IPS DF 6.9 (cell line): ENCODE measurements at regions not wholly inside any gene's neighbourhood (a gene's known extent, or its start where the extent isn't known, plus 50 kb on each side); places are given as distances from the start of the nearest gene placed in this dataset.

Source experiments
- DNase-seq: peaks from one replicate; pipeline ENCODE4 v3.0.0-alpha.2; 2013; ENCODE audit warnings: low read depth, low spot score
- H3K27ac ChIP-seq: one replicate; pipeline ENCODE4 v1.5.1; 2013; ENCODE audit warnings: low read length, control low read depth
- H3K27me3 ChIP-seq: 2 replicates; pipeline ENCODE4 v1.6.1; 2013; ENCODE audit warnings: mild to moderate bottlenecking, low read length; ENCODE audit not compliant: control insufficient read depth, insufficient read depth
- H3K36me3 ChIP-seq: 2 replicates; pipeline ENCODE4 v1.6.1; 2013; ENCODE audit warnings: low read length; ENCODE audit not compliant: control insufficient read depth, insufficient read depth
- H3K4me1 ChIP-seq: 2 replicates; pipeline ENCODE4 v1.6.1; 2013; ENCODE audit warnings: low read length; ENCODE audit not compliant: control insufficient read depth, insufficient read depth
- H3K4me3 ChIP-seq: 2 replicates; pipeline ENCODE4 v1.5.1; 2013; ENCODE audit warnings: mild to moderate bottlenecking, low read length
- H3K9me3 ChIP-seq: 2 replicates; pipeline ENCODE4 v1.6.1; 2013; ENCODE audit warnings: low read length, inconsistent platforms; ENCODE audit not compliant: control insufficient read depth, insufficient read depth
- WGBS: extraction: QIAGEN DNeasy Blood & Tissue Kit; methylation state at CpG from one replicate; pipeline ENCODE4 v1.1.7; 2013; ENCODE audit warnings: mixed read lengths, missing lambda C conversion rate; ENCODE audit not compliant: insufficient read length, insufficient coverage; 5-methylcytosine and 5-hydroxymethylcytosine counted together

GRCh38 chr13:34405410-34406181 is 536.5 kb upstream of the NBEA start:
- WGBS, result no CpG with 5 or more reads among the region's 4 CpGs

GRCh38 chr13:34408640-34409039 is 533.4 kb upstream of the NBEA start:
- H3K36me3 ChIP-seq, result no peaks in the 10 kb centered on the region
- H3K4me3 ChIP-seq, result no peak overlapping the region
- no peak for DNase-seq
- H3K27me3 ChIP-seq, result no peaks in the 10 kb centered on the region
- no peaks in the 10 kb centered on the region for H3K9me3 ChIP-seq
- WGBS, result no CpG with 5 or more reads among the region's 2 CpGs
- no peak overlapping the region for H3K27ac ChIP-seq
- H3K4me1 ChIP-seq, result no peaks in the 10 kb centered on the region

More at GRCh38 chr13:34405410-34406181, 536.5 kb upstream of the NBEA start:
- Histone ChIP-seq H3K9me3 (no peaks in the 10 kb centered on the region), H3K4me3 (no peak overlapping the region), H3K27ac (no peak overlapping the region), H3K27me3 (no peaks in the 10 kb centered on the region), H3K36me3 (no peaks in the 10 kb centered on the region), H3K4me1 (no peaks in the 10 kb centered on the region)
- no peak for DNase-seq

- Histone ChIP-seq H3K4me3 (no peak overlapping the region), H3K27ac (no peak overlapping the region), H3K27me3 (no peaks in the 10 kb centered on the region), H3K9me3 (no peaks in the 10 kb centered on the region), H3K4me1 (no peaks in the 10 kb centered on the region), H3K36me3 (no peaks in the 10 kb centered on the region)
- no CpG with 5 or more reads among the region's 7 CpGs for WGBS
- DNase-seq, result no peak
Measured at GRCh38 chr13:34409496-34410182, 532.4 kb upstream of the NBEA start.

- DNase-seq, result no peak
- WGBS, result no CpG with 5 or more reads among the region's 4 CpGs
- H3K27ac ChIP-seq, result no peak overlapping the region
- no peaks in the 10 kb centered on the region for H3K9me3 ChIP-seq
- no peaks in the 10 kb centered on the region for H3K4me1 ChIP-seq
- H3K36me3 ChIP-seq, result no peaks in the 10 kb centered on the region
- no peaks in the 10 kb centered on the region for H3K27me3 ChIP-seq
- no peak overlapping the region for H3K4me3 ChIP-seq
Measured at GRCh38 chr13:34410678-34411077, 531.4 kb upstream of the NBEA start.

GRCh38 chr13:34411177-34411576 is 530.9 kb upstream of the NBEA start:
- Histone ChIP-seq H3K9me3 (no peaks in the 10 kb centered on the region), H3K27ac (no peak overlapping the region), H3K4me3 (no peak overlapping the region), H3K27me3 (no peaks in the 10 kb centered on the region), H3K36me3 (no peaks in the 10 kb centered on the region), H3K4me1 (no peaks in the 10 kb centered on the region)
- no CpG with 5 or more reads among the region's 1 CpG for WGBS
- no peak for DNase-seq

GRCh38 chr13:34411894-34412293 is 530.2 kb upstream of the NBEA start:
- Histone ChIP-seq H3K9me3 (no peaks in the 10 kb centered on the region), H3K36me3 (no peaks in the 10 kb centered on the region), H3K4me1 (no peaks in the 10 kb centered on the region), H3K27me3 (no peaks in the 10 kb centered on the region), H3K27ac (no peak overlapping the region), H3K4me3 (no peak overlapping the region)
- no peak for DNase-seq
- WGBS, result no CpG with 5 or more reads among the region's 4 CpGs

- Histone ChIP-seq H3K9me3 (no peaks in the 10 kb centered on the region), H3K27me3 (no peaks in the 10 kb centered on the region), H3K27ac (no peak overlapping the region), H3K36me3 (no peaks in the 10 kb centered on the region), H3K4me3 (no peak overlapping the region), H3K4me1 (no peaks in the 10 kb centered on the region)
- DNase-seq, result no peak
Measured at GRCh38 chr13:34412295-34412694, 529.8 kb upstream of the NBEA start.

- no peak for DNase-seq
- Histone ChIP-seq H3K27me3 (no peaks in the 10 kb centered on the region), H3K9me3 (no peaks in the 10 kb centered on the region), H3K36me3 (no peaks in the 10 kb centered on the region), H3K4me3 (no peak overlapping the region), H3K4me1 (no peaks in the 10 kb centered on the region), H3K27ac (no peak overlapping the region)
- no CpG with 5 or more reads among the region's 2 CpGs for WGBS
Measured at GRCh38 chr13:34412817-34413375, 529.2 kb upstream of the NBEA start.

- H3K4me3 ChIP-seq, result no peak overlapping the region
- H3K4me1 ChIP-seq, result no peaks in the 10 kb centered on the region
- no peak overlapping the region for H3K27ac ChIP-seq
- no peaks in the 10 kb centered on the region for H3K27me3 ChIP-seq
- no peak for DNase-seq
- H3K36me3 ChIP-seq, result no peaks in the 10 kb centered on the region
- no CpG with 5 or more reads among the region's 1 CpG for WGBS
- no peaks in the 10 kb centered on the region for H3K9me3 ChIP-seq
Measured at GRCh38 chr13:34413538-34414210, 528.4 kb upstream of the NBEA start.

GRCh38 chr13:34414616-34415015 is 527.5 kb upstream of the NBEA start:
- Histone ChIP-seq H3K9me3 (no peaks in the 10 kb centered on the region), H3K27me3 (no peaks in the 10 kb centered on the region), H3K4me1 (no peaks in the 10 kb centered on the region), H3K4me3 (no peak overlapping the region), H3K27ac (no peak overlapping the region), H3K36me3 (no peaks in the 10 kb centered on the region)
- no CpG with 5 or more reads among the region's 4 CpGs for WGBS
- no peak for DNase-seq
